GM12878 (cell line): ENCODE measurements at regions not wholly inside any gene's neighbourhood (a gene's known extent, or its start where the extent isn't known, plus 50 kb on each side); places are given as distances from the start of the nearest gene placed in this dataset.

Source experiments
- ATAC-seq: fragments of 200-7000 bp; cut with Tn5 transposase; 3 replicates; pipeline ENCODE4 v1.9.1; 2020; ENCODE audit warnings: mild to moderate bottlenecking, moderate library complexity
- BruUV-seq: library from RNA; stranded (reverse); fragments of 400-500 nt; replicated peaks from 2 replicates; lab custom pipeline; 2021; lab: Mats Ljungman, UMichigan
- CTCF ChIA-PET: fragments of 300-600 bp; sonication (Branson Sonifier 250); formaldehyde crosslinking; extraction: SDS; loops from one replicate; lab custom pipeline; 2021; ENCODE audit warnings: inconsistent platforms; lab: Yijun Ruan, JAX
- POLR2A ChIA-PET: fragments of 350-600 bp; formaldehyde crosslinking; extraction: SDS; loops from one replicate; lab custom pipeline; 2021; ENCODE audit warnings: inconsistent platforms; lab: Charles Lee
- RAD21 ChIA-PET: fragments of 300-600 bp; sonication (Branson Sonifier 250); formaldehyde crosslinking; loops from one replicate; lab custom pipeline; 2023; ENCODE audit warnings: antibody characterized with exemption; ENCODE audit not compliant: unreplicated experiment; lab: Charles Lee
- SMC1A ChIA-PET: fragments of 300-600 bp; sonication (Branson Sonifier 250); formaldehyde crosslinking; loops from one replicate; lab custom pipeline; 2023; ENCODE audit not compliant: unreplicated experiment, uncharacterized antibody; lab: Charles Lee
- DNase-seq: peaks from one replicate; pipeline ENCODE4 v3.0.0-alpha.2; 2011; ENCODE audit warnings: low read depth, low spot score
- FAIRE-seq: peaks from 3 replicates; lab custom pipeline; 2011; peaks lifted over from hg19 to GRCh38; lab: Jason Lieb, UNC
- H2AFZ ChIP-seq: 2 replicates; pipeline ENCODE4 v1.6.0; 2011; ENCODE audit warnings: low read depth, low read length, control low read depth; ENCODE audit not compliant: control insufficient read depth
- H3K27ac ChIP-seq: 2 replicates; pipeline ENCODE4 v1.5.1; 2011; ENCODE audit warnings: control low read depth; ENCODE audit not compliant: control insufficient read depth, insufficient read depth
- H3K27me3 ChIP-seq, 2 experiments: replicated peaks in 1 of 2; 2 replicates each; pipeline versions ENCODE4 v1.6.0 to v1.6.1; 2011; ENCODE audit warnings: low read length in 1 of 2; ENCODE audit not compliant: control insufficient read depth in 2 of 2, insufficient read depth in 2 of 2
- H3K36me3 ChIP-seq, 2 experiments: 2 replicates each; pipeline ENCODE4 v1.5.1; 2011; ENCODE audit warnings: low read length in 1 of 2; ENCODE audit not compliant: control insufficient read depth in 2 of 2, insufficient read depth in 2 of 2
- H3K4me1 ChIP-seq: 2 replicates; pipeline ENCODE4 v1.6.1; 2011; ENCODE audit warnings: mild to moderate bottlenecking, low read length, moderate library complexity, mixed read lengths; ENCODE audit not compliant: control insufficient read depth, insufficient read depth
- H3K4me2 ChIP-seq: 2 replicates; pipeline ENCODE4 v1.6.0; 2011; ENCODE audit warnings: control low read depth; ENCODE audit not compliant: control insufficient read depth, insufficient read depth
- H3K4me3 ChIP-seq: fragments of 200-600 bp; sonication (generic); 2 replicates; pipeline ENCODE4 v1.5.1; 2016
- H3K79me2 ChIP-seq: 2 replicates; pipeline ENCODE4 v1.6.0; 2011; ENCODE audit warnings: low read length; ENCODE audit not compliant: control insufficient read depth, insufficient read depth
- H3K9ac ChIP-seq: 2 replicates; pipeline ENCODE4 v1.8.0; 2011; ENCODE audit warnings: low read length, control low read depth, mixed read lengths; ENCODE audit not compliant: control insufficient read depth, insufficient read depth
- H3K9me3 ChIP-seq: replicated peaks from 3 replicates; pipeline ENCODE4 v1.5.1; 2011; ENCODE audit warnings: mild to moderate bottlenecking, low read length; ENCODE audit not compliant: control insufficient read depth, insufficient read depth
- H4K20me1 ChIP-seq: 2 replicates; pipeline ENCODE4 v1.6.0; 2011; ENCODE audit not compliant: control insufficient read depth, insufficient read depth
- CHD2 ChIP-seq: IDR thresholded peaks from 2 replicates; pipeline ENCODE4 v1.6.1; 2011; ENCODE audit warnings: low read depth, low read length, improper control_type of control experiment, borderline replicate concordance
- PBX3 ChIP-seq: IDR thresholded peaks from 2 replicates; pipeline ENCODE4 v1.6.1; 2011; ENCODE audit warnings: mild to moderate bottlenecking, low read depth, low read length, moderate library complexity; ENCODE audit not compliant: insufficient replicate concordance
- PKNOX1 ChIP-seq: fragments of 450-650 bp; IDR thresholded peaks from 2 replicates; pipeline ENCODE4 v1.6.1; 2016; ENCODE audit warnings: mild to moderate bottlenecking
- SUPT20H ChIP-seq: IDR thresholded peaks from 2 replicates; pipeline ENCODE4 v1.6.1; 2011; ENCODE audit warnings: low read depth, mild to moderate bottlenecking, low read length, moderate library complexity, borderline replicate concordance; ENCODE audit not compliant: control insufficient read depth
- SUZ12 ChIP-seq: fragments of 200-600 bp; sonication (generic); IDR thresholded peaks from one replicate; pipeline ENCODE4 v1.6.1; 2018; ENCODE audit warnings: antibody characterized with exemption, mild to moderate bottlenecking; ENCODE audit not compliant: unreplicated experiment
- USF1 ChIP-seq: IDR thresholded peaks from 2 replicates; pipeline ENCODE4 v1.6.1; 2011; ENCODE audit warnings: borderline replicate concordance, low read depth, mild to moderate bottlenecking, moderate library complexity, mixed read lengths, low read length; ENCODE audit not compliant: insufficient read depth; ENCODE audit errors: extremely low read length
- WGBS: methylation state at CpG from one replicate; pipeline ENCODE4 v1.1.6; 2016; ENCODE audit warnings: low lambda C conversion rate; ENCODE audit not compliant: insufficient replicate concordance, insufficient coverage; ENCODE audit errors: missing lambda C conversion rate; 5-methylcytosine and 5-hydroxymethylcytosine counted together
- in situ Hi-C: fragments of 300-500 bp; cut with MboI; formaldehyde crosslinking; loops from 9 replicates; pipeline ENCODE4 v1.14.3; 2018; ENCODE audit warnings: mixed read lengths
- intact Hi-C: fragments of 100-400 bp; cut with micrococcal nuclease; formaldehyde crosslinking; loops from one replicate; pipeline ENCODE4 v1.14.2; 2022; ENCODE audit not compliant: unreplicated experiment

- TF ChIP-seq PBX3: no peak
These were observed 1085.3 kb upstream of the CNTNAP5 start (continued) for GRCh38 chr2:122939796-122940195.

- Histone ChIP-seq H3K27me3 (no peaks in the 10 kb centered on the region), H4K20me1 (no peaks in the 10 kb centered on the region), H2AFZ (no peak overlapping the region), H3K9me3 (no peaks in the 10 kb centered on the region), H3K4me2 (no peak overlapping the region), H3K79me2 (no peaks in the 10 kb centered on the region), H3K9ac (no peak overlapping the region), H3K27ac (no peak overlapping the region), H3K36me3 (no peaks in the 10 kb centered on the region), H3K4me3 (no peak overlapping the region), H3K4me1 (no peaks in the 10 kb centered on the region)
- no TSS peak for BruUV-seq
- no peak for TF ChIP-seq CHD2
- in situ Hi-C loops: no loop called here
- no peak for DNase-seq
- SMC1A ChIA-PET: no interaction called here
- 33% methylated on average over 2 of the region's 2 CpGs for WGBS
- POLR2A ChIA-PET: no interaction called here
- CTCF ChIA-PET: no interaction called here
- no peak for ATAC-seq
- RAD21 ChIA-PET: no interaction called here
- FAIRE-seq: no peak
- intact Hi-C loops: no loop called here
These were observed 1075.6 kb upstream of the CNTNAP5 start for GRCh38 chr2:122949523-122949922.

GRCh38 chr2:122955776-122956175 lies 1069.3 kb upstream of the CNTNAP5 start:
- Histone ChIP-seq H4K20me1 (no peaks in the 10 kb centered on the region), H3K9me3 (no peaks in the 10 kb centered on the region), H3K36me3 (no peaks in the 10 kb centered on the region), H3K4me2 (no peak overlapping the region), H3K79me2 (no peaks in the 10 kb centered on the region), H3K27me3 (no peaks in the 10 kb centered on the region), H3K9ac (no peak overlapping the region), H2AFZ (no peak overlapping the region), H3K27ac (no peak overlapping the region), H3K4me1 (no peaks in the 10 kb centered on the region), H3K4me3 (no peak overlapping the region)
- intact Hi-C loops (no loop called here), in situ Hi-C loops (no loop called here)
- SMC1A ChIA-PET: interaction anchor here (1.2 kb wide), 1 partner anchor 9 kb away, joined by 3 read pairs; no protein-coding TSS in a partner anchor
- no peak for ATAC-seq
- RAD21 ChIA-PET: no interaction called here
- POLR2A ChIA-PET: no interaction called here
- BruUV-seq: no TSS peak
- CTCF ChIA-PET: interaction anchor here (0.7 kb wide), 1 partner anchor 641 kb away, joined by 3 read pairs; no protein-coding TSS in a partner anchor
- no peak for FAIRE-seq
- no peak for DNase-seq
- WGBS: 12% methylated on average over 4 of the region's 4 CpGs
- TF ChIP-seq SUPT20H (no peak), SUZ12 (no peak), PKNOX1 (no peak), USF1 (no peak)
